ENCODE measurements at regions not wholly inside any gene's neighbourhood (a gene's known extent, or its start where the extent isn't known, plus 50 kb on each side); places are given as distances from the start of the nearest gene placed in this dataset.

GRCh38 chr6:164243949-164244348, 829.4 kb downstream of the QKI start:
- DNase-seq = no peak
- 75% methylated on average over 9 of the region's 9 CpGs for WGBS (ENCODE audit: insufficient coverage, low coverage, low lambda C conversion rate, missing lambda C conversion rate)

GRCh38 chr6:164243012-164243610, 828.6 kb downstream of the QKI start:
- H3K27ac ChIP-seq = no peak overlapping the region
- DNase-seq (no peak), ATAC-seq (no peak)
- H3K4me3 ChIP-seq = no peak overlapping the region
- 48% methylated on average over 6 of the region's 6 CpGs for WGBS (ENCODE audit: insufficient coverage, low coverage, low lambda C conversion rate, missing lambda C conversion rate)
- intact Hi-C loops (cut with DNase I) = no loop called here
- no peaks in the 10 kb centered on the region for H3K27me3 ChIP-seq
- H3K9me3 ChIP-seq = no peaks in the 10 kb centered on the region
- H3K36me3 ChIP-seq = no peaks in the 10 kb centered on the region
- H3K4me1 ChIP-seq = no peaks in the 10 kb centered on the region
- TF ChIP-seq POLR2A (IDR thresholded peaks at IDR 0.05) = no peak
- TF ChIP-seq CTCF (IDR thresholded peaks at IDR 0.05) = no peak

More at GRCh38 chr6:164243949-164244348, 829.4 kb downstream of the QKI start:
- TF ChIP-seq POLR2A (IDR thresholded peaks at IDR 0.05) (no peak), CTCF (IDR thresholded peaks at IDR 0.05) (no peak)
- Histone ChIP-seq H3K4me1 (no peaks in the 10 kb centered on the region), H3K27me3 (no peaks in the 10 kb centered on the region), H3K36me3 (no peaks in the 10 kb centered on the region), H3K4me3 (no peak overlapping the region), H3K9me3 (no peaks in the 10 kb centered on the region), H3K27ac (no peak overlapping the region)
- no peak for ATAC-seq
- intact Hi-C loops (cut with DNase I) = no loop called here

- no peaks in the 10 kb centered on the region for H3K4me1 ChIP-seq
- no peaks in the 10 kb centered on the region for H3K9me3 ChIP-seq
- 58% methylated on average over 8 of the region's 9 CpGs for WGBS (ENCODE audit: insufficient coverage, low coverage, low lambda C conversion rate, missing lambda C conversion rate)
- H3K27me3 ChIP-seq = no peaks in the 10 kb centered on the region
- H3K4me3 ChIP-seq = no peak overlapping the region
- no peak overlapping the region for H3K27ac ChIP-seq
- ATAC-seq (no peak), DNase-seq (no peak)
- no peak for TF ChIP-seq POLR2A (IDR thresholded peaks at IDR 0.05)
- TF ChIP-seq CTCF (IDR thresholded peaks at IDR 0.05) = no peak
- intact Hi-C loops (cut with DNase I) = no loop called here
- no peaks in the 10 kb centered on the region for H3K36me3 ChIP-seq
These were observed 816.3 kb downstream of the QKI start for GRCh38 chr6:164230804-164231203.

GRCh38 chr6:164230259-164230658, 815.7 kb downstream of the QKI start:
- H3K27ac ChIP-seq = no peak overlapping the region
- 48% methylated on average over 4 of the region's 6 CpGs for WGBS (ENCODE audit: insufficient coverage, low coverage, low lambda C conversion rate, missing lambda C conversion rate)
- no peaks in the 10 kb centered on the region for H3K4me1 ChIP-seq
- DNase-seq = no peak
- H3K9me3 ChIP-seq = no peaks in the 10 kb centered on the region
- intact Hi-C loops (cut with DNase I) = no loop called here
- no peak for ATAC-seq
- H3K4me3 ChIP-seq = no peak overlapping the region
- H3K36me3 ChIP-seq = no peaks in the 10 kb centered on the region
- TF ChIP-seq CTCF (IDR thresholded peaks at IDR 0.05) = no peak
- no peak for TF ChIP-seq POLR2A (IDR thresholded peaks at IDR 0.05)
- H3K27me3 ChIP-seq = no peaks in the 10 kb centered on the region

GRCh38 chr6:164229716-164230115, 815.2 kb downstream of the QKI start:
- Histone ChIP-seq H3K36me3 (no peaks in the 10 kb centered on the region), H3K9me3 (no peaks in the 10 kb centered on the region), H3K27ac (no peak overlapping the region), H3K4me1 (no peaks in the 10 kb centered on the region), H3K27me3 (no peaks in the 10 kb centered on the region), H3K4me3 (no peak overlapping the region)
- intact Hi-C loops (cut with DNase I) = no loop called here
- no peak for TF ChIP-seq CTCF (IDR thresholded peaks at IDR 0.05)
- TF ChIP-seq POLR2A (IDR thresholded peaks at IDR 0.05) = no peak
- DNase-seq (no peak), ATAC-seq (no peak)
- 59% methylated on average over 7 of the region's 8 CpGs for WGBS (ENCODE audit: insufficient coverage, low coverage, low lambda C conversion rate, missing lambda C conversion rate)
